Prostate gland (tissue), 2 donors: ENCODE measurements at regions not wholly inside any gene's neighbourhood (a gene's known extent, or its start where the extent isn't known, plus 50 kb on each side); places are given as distances from the start of the nearest gene placed in this dataset.

Experiments used
- CTCF ChIP-seq, 4 experiments: fragments of 200-600 bp in 2 of 4; fragments of 450-650 bp in 2 of 4; sonication (generic) in 2 of 4; IDR thresholded peaks; 1 replicate in 3 of 4; 2 replicates in 1 of 4; pipeline ENCODE4 v1.5.1; 2016 to 2019; ENCODE audit warnings: antibody characterized with exemption in 4 of 4, mild to moderate bottlenecking in 2 of 4, moderate library complexity in 2 of 4
- POLR2A ChIP-seq: fragments of 450-650 bp; IDR thresholded peaks from one replicate; pipeline ENCODE4 v1.6.1; 2016; ENCODE audit warnings: antibody characterized with exemption, mild to moderate bottlenecking

DNA sequence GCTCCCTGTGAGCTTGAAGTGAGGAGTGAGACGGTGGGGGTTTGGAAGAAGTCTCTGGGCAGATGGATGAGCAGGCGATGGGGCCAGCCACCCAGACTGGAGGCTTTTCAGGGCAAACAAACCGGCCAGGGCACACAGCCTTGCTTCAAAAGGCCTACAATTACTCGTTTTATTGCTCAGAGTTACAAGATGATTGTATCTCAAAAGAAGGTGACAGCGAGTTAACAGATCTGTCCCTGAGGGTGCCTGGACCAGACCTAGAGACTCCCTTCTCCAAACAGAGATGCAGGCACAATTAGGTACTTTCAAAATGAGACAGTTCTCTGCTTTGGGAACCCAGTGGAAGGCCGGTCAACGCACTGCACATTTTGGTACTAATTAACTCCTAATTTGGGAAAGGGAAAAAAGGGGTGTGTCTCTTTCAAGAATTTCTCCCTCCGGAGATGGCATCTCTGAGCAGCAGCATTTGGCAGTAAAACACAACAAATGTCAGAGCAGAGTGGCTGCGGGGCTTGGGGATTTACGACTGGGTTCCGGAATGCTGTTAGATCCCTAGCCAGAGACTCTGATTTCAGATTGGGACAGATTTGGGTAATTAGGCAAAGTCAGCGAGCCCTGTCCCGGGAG, 226.7 kb downstream of the TTC32 start:
- TF ChIP-seq CTCF (IDR thresholded peaks at IDR 0.05) (no peak), POLR2A (no peak)
